SKM-1 (cell line): ENCODE measurements at regions not wholly inside any gene's neighbourhood (a gene's known extent, or its start where the extent isn't known, plus 50 kb on each side); places are given as distances from the start of the nearest gene placed in this dataset.
A peak's percentile ranks its signal among the peaks of the same experiment; 100 is the strongest.

Source experiments
- DNase-seq: peaks from one replicate; lab custom pipeline; 2025; ENCODE audit not compliant: unreplicated experiment; lab: John Stamatoyannopoulos, UW

DNA sequence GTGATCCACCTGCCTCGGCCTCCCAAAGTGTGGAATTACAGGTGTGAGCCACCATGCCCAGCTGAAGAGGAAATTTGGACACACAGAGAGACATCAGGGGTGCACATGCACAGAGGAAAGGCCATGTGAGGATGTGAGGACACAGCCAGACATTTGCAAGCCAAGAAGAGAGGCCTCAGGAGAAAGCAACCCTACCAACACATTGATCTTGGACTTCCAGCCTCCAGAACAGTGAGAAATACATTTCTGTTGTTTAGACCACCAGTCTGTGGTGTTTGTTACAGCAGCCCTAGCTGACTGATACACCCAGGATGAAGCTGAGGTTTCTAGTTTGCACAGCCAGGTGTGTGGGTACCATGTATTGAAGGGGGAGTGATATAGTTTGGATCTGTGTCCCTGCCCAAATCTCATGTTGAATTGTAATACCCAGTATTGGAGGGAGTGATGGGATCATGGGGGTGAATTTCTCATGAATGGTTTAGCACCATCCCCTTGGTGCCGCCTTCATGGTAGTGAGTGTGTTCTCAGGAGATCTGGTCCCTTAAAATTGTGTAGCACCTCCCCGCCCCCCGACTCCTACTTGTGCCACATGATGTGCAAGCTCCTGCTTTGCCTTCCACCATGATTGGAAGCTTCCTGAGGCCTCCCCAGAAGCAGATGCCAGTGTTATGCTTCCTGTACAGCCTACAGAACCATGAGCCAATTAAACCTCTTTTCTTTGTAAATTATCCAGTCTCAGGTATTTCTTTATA lies 64.7 kb upstream of the DUSP5 start:
- no peak for DNase-seq

DNA sequence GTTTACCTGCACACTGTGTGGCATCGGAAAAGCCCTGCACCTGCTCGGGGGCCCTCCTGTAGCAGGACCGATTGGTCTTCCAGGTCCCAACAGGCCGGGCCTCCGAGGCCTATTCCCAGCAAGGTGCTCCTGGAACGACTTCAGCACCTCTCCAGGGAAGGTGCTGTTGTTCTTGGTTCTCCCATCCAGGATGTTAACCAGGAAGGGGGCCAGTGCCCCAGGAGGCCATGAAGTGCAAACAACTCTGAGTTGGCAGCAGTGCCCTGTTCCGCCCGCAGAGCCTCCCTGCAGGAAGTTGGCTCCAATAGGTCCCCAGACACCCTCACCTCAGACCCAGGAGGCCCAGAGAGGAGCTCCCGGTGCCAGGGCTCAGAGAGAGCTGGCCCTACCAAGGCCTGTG lies 64.0 kb upstream of the DUSP5 start:
- DNase-seq = no peak

DNA sequence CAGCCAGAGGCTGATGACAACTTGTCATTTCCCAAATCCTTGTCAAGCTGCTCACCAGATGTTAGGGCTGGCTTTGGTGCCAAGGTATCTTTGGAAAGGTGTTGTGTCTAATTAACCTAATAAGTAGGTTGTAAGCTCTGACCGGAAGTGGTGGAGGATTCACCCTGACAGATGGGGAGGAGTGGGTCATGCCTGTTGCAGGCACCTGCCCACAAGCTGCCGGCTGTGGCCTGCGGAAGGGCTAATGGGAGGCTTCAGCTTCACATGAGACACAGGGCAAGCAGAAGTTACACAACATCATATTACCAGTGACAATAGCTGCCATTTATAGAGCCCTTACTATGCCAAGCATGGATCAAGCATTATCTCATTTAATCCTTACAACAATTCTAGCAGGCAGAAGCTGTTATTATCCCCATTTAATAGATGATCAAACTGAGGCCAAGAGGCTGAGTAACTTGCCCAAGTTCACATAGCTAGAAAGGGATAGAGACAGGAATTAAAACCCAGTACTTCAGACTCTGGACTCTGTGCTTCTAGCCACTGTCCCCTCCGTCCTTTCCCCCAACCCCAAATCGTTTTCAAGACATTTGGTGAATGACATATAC lies 63.1 kb upstream of the DUSP5 start:
- no peak for DNase-seq

DNA sequence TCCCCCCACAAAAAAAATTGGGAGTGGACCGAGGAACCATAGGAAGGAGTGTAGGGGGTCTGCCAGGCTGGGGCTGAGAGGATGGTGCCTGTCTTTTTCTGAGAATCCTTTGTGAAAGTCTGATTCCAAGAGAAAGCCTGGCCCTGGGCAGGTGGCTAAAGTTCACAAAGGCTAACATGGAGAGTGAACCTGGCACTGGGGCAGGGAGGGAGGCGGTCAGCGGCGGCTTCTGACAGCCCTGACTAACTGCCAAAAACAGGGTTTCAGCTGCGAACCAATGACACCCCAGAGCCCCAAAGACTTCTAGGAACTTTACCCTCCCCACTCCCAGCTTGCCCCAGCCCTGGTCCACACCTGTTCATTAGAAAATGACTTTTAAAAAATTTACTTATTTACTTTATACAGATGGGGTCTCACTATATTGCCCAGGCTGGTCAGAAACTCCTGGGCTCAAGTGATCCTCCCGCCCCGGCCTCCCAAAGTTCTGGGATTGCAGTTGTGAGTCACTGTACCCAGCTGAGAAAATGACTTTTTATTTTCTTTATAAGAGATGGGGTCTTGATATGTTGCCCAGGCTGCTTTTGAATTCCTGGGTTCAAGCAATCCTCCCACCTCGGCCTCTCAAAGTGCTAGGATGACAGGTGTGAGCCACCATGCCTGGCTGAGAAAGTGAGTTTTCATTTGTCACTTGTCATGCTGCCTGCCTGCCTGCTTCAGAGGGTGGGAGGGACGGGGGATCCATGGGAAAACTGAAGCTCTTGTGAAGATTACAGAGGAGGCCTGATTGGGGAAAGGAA lies 61.0 kb upstream of the DUSP5 start:
- DNase-seq = no peak

DNA sequence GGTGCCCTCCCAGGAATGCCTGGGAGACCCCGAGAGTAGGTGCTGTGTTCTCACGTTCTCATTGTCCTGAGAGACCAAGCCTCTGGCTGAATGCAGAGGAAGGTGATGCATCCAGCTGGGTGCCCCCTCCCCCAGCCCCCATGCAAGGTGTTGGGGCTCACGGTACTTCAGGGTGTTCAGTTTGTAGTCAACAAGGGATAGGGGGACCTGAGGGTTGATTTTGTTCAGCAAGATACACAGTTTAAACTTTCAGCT lies 60.4 kb upstream of the DUSP5 start:
- DNase-seq = no peak

DNA sequence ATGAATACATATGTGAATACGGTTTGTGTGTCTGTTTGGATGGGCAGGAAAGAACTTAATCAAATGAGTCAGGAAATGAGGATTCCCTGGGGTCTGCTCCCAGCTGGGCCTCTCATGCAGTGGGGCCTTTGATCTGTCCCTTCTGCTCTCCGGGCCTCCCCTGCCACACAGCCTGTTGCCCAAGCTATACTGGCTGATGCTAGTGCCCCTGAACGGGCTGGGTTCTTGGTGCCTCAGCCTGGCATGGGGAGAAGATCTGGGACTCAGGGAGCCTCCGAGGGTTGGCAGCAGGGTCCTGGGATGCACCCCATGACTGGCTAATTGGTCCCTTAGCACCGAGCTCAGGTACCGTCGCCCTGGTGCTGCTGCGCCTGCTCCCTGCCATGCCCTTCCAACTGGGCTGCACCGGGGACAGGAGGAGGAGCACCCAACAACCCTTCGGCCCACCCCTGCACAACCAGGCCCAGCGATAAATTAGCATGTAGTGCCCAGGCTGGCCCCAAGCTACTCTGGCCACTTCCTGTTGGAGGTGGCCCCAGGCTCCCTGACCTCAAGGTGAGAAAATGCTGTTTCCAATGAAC lies 59.9 kb upstream of the DUSP5 start:
- no peak for DNase-seq

DNA sequence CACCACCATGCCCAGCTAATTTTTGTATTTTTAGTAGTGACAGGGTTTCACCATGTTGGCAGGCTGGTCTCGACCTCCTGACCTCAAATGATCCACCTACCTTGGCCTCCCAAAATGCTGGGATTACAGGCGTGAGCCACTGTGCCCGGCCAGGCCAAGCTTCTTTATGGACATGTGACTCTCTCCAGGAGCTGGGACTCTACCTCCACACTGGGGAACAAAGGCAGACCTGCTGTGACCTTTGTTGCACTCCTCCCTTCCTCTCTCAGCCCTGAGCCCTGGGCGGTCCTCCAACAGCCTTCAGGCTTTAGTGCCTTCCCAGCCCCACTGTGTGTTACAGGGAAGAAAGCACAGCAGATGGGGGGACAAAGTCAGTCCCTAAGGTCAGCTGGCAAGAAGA lies 55.0 kb upstream of the DUSP5 start:
- no peak for DNase-seq

DNA sequence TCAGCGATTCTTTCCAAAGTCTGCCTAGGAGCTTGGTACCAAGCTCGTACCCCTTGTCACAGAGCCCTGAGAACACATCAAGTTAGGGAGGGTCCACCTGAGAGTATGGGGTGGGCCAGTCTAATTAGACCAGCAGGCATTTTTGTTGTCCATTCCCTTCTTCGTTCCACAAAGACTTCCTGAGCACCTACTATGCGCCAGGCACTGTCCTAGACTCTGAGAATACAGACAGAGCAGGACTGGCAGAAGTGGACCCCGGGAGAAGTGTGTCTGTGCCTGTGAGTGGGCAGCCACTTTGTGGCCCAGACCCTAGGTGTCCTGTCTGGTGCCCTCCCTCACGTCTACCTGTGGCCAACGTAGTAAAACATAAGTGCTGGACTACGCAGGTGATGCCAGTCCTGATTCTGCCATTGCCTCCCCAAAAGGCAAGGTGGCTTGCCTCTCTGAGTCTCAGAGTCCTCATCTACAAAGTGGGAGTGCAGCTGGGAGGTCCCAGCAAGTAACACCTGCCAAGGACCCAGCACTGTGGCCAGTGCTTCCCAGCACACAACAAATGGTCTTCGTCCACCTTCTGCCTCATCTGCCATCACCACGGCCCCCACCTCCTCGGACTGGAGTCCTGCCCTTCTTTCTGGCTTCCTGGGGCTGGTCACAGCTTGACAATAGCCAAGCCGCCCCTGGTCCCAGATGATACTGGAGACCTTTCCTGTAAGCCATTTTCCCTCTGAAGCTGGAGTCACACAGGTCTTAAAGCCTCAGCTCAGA lies 54.3 kb upstream of the DUSP5 start:
- DNase-seq = no peak

DNA sequence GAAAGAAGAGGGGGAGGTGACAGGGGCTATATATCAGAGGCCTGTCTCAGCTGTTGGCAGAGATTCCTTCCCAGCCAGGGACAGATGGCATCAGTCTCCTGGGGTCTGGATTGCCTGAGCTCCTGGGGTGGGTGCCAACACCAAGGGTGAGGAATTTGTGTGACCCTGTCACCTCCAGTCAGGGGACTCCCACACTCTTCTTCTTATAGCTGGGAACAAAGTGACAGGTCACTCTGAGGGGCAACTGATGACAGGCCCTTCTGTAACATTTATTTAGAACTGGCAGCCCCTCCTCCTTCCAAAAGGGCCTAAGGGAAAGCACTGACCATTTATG lies 53.7 kb upstream of the DUSP5 start:
- DNase-seq = no peak

DNA sequence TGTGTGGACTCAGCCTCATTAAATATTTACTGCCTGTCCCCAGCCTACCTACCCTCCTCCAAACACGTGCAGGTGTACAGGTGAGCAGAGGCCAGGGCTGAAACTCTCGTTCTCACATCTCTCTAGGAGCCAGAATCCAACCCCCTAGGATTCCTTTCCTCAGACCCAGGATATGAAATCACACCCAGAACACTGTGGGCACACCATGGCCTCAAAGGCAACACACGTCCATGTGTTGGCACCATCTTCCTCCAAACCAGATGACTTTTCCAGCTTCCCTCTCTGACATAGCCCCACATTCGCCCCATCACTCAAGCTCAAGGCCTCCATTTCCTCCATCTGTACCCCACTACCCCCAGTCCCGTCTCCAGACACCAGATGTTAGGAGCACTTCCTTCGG lies 51.8 kb upstream of the DUSP5 start:
- DNase-seq = no peak

DNA sequence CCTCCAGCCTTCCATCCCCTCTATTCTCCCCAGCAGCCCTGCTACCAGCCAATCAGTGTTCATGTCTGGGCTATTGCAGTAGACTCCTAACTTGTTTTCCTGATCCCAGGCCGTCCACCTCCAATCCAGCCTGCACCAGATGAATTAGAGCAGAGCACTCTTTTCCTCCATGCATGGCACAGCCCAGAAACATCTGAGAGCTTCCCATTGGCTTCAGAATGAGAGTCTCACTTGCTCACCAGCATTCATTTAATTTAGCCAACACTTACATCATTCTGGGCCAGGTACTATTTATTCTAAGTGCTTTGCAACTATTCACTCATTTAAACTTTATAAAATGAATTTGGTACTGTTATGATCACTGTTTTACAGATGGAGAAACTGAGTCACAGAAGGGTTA lies 51.4 kb upstream of the DUSP5 start:
- DNase-seq = no peak

DNA sequence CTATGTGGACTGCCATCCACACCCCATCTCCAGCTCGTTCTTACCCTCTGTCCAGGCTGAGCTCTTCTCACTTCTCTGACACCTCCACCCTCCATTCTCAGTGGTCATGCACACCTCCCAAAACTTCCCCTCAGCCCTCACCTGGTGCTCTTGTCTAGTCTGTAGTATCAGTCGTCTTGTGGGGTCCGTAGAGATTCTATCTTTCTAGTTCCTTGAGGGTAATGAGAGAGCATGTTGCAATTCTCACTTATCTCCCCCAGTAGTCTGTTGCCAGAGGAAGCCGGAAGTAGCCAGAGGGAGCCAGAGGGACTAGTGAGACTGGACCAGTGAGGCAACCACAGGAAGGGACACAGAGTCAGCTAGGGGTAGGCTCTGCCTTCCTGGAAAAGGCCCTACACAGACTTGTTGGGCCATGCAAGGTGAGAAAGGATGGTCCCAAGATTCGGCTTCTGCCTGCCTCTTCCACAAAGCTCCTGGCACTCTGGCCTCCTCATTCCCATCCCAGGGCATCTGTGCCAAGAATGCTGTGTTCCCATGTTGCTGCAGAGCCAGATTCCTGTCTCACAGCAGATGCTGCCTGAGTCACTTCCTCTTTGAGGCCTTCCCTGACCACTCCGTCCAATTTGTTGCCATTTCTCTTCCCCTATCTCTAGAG lies 50.6 kb upstream of the DUSP5 start:
- DNase-seq = peak; percentile 77

DNA sequence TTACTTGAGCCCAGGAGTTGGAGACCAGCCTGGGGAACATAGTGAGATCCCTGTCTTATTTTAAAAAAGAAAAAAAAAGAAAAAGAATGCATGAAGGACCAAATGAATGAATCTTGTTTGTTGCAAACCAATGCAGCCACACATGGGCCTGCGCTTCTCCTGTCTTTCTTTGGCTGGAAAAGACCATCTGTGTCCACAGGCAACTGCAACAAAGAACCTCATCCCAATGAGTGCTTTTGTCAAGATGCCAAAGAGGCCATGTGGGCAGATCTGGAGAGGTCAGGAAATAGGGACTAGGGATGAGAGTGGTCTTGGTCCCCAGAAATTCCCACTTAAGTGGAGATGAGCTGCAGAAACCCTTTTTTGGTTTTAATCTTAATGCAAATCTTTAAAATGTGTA lies 49.8 kb upstream of the DUSP5 start:
- no peak for DNase-seq
